ENCODE measurements at regions not wholly inside any gene's neighbourhood (a gene's known extent, or its start where the extent isn't known, plus 50 kb on each side); places are given as distances from the start of the nearest gene placed in this dataset.

DNA sequence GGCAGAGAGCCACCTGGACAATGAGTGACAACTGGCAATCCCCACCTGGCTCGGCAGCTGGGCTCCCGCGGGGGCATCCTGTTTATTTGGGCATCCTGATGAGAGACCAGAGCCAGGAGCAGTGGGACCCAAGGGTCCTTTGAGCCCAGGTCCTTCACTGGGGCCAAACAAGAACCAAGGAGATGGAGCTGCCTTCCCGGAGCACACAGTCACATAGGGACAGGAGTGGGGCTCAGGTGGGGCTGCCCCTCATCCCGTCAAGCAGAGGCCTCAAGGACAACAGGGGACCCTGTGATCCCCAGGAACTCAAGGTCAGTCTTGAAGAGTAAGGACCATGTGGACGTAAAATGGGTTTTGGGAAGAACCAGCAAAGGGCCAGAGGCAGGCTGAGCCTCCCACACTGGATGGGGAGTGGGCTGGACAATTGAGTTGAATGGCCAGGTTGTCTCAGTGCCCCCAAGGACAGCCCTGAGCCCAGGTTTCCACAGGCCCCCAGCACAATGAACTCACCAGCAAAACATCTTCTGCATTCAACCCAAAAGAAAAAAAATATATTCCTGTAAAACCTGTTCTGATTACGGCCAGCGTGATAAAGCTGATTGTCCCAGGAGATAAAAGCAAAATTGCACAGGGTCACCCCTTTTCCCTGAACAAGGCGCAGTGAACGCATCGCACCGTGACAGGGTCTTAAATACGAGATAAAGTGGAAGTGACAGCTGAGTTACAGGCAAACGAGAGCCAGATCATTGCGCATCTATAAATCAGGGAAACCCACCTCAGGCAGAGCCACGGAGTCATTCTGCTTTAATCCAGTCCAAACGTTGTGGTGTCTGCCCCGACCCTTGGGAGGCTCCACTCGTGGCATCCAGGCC lies 86.2 kb downstream of the ANKRD60 start:
- Histone ChIP-seq H2AFZ (no peak overlapping the region), H3K27ac (ENCODE audit: low read depth) (no peak overlapping the region), H3K4me2 (no peak overlapping the region), H4K20me1 (replicated peaks; ENCODE audit: insufficient read depth) (no peaks in the 10 kb centered on the region), H3K4me1 (ENCODE audit: insufficient read depth) (no peaks in the 10 kb centered on the region), H3K36me3 (ENCODE audit: insufficient read depth) (no peaks in the 10 kb centered on the region), H3K9me2 (ENCODE audit: insufficient read depth) (no peaks in the 10 kb centered on the region), H3K79me2 (replicated peaks; ENCODE audit: insufficient read depth) (no peaks in the 10 kb centered on the region), H3K27me3 (ENCODE audit: insufficient read depth) (no peaks in the 10 kb centered on the region), H3K4me3 (no peak overlapping the region), H3F3A (replicated peaks; ENCODE audit: low read depth) (no peaks in the 10 kb centered on the region)
- H3K27ac Mint-ChIP-seq, result no peak overlapping the region
- no peaks in the 10 kb centered on the region for H3K4me1 Mint-ChIP-seq
- H3K4me3 Mint-ChIP-seq, result no peak overlapping the region
- ATAC-seq (no peak), DNase-seq (ENCODE audit: low spot score) (no peak)
- TF ChIP-seq EZH2phosphoT487 (IDR thresholded peaks at IDR 0.05; ENCODE audit: unreplicated experiment) (no peak), ETS1 (IDR thresholded peaks at IDR 0.05) (no peak), NANOG (IDR thresholded peaks at IDR 0.05; ENCODE audit: borderline replicate concordance) (no peak), EZH2 (IDR thresholded peaks at IDR 0.05; ENCODE audit: low read depth, unreplicated experiment) (no peak)
- no peaks in the 10 kb centered on the region for H3K9me3 Mint-ChIP-seq
- H3K36me3 Mint-ChIP-seq (ENCODE audit: low read depth), result no peaks in the 10 kb centered on the region
- H3K27me3 Mint-ChIP-seq (ENCODE audit: insufficient read depth, low read depth, poor library complexity), result peaks cover 6% of the 10 kb centered on the region

DNA sequence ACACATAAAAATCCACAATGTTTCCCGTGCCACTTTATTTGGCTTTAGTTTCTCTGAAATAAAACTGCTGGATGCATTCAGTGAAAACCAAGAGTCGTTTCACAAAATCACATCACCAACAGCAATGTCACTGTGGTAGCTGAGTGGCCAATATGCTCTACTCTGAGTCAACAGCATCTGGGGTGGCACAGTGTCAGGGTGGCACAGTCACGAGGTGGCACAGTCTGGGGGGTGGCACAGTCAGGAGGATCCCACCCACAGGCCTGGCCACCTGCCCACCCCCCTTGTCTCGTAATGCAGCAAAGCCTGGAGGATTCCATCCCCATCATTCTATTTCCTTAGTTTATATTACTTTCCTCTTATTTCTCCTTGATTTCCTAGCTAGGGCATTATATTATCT lies 87.0 kb downstream of the ANKRD60 start:
- no peak overlapping the region for H3K4me2 ChIP-seq
- TF ChIP-seq EZH2phosphoT487 (IDR thresholded peaks at IDR 0.05; ENCODE audit: unreplicated experiment) (no peak), NANOG (IDR thresholded peaks at IDR 0.05; ENCODE audit: borderline replicate concordance) (no peak), POLR2AphosphoS5 (IDR thresholded peaks at IDR 0.05; ENCODE audit: low read depth) (no peak)
- TF ChIP-seq, protein P1, sequence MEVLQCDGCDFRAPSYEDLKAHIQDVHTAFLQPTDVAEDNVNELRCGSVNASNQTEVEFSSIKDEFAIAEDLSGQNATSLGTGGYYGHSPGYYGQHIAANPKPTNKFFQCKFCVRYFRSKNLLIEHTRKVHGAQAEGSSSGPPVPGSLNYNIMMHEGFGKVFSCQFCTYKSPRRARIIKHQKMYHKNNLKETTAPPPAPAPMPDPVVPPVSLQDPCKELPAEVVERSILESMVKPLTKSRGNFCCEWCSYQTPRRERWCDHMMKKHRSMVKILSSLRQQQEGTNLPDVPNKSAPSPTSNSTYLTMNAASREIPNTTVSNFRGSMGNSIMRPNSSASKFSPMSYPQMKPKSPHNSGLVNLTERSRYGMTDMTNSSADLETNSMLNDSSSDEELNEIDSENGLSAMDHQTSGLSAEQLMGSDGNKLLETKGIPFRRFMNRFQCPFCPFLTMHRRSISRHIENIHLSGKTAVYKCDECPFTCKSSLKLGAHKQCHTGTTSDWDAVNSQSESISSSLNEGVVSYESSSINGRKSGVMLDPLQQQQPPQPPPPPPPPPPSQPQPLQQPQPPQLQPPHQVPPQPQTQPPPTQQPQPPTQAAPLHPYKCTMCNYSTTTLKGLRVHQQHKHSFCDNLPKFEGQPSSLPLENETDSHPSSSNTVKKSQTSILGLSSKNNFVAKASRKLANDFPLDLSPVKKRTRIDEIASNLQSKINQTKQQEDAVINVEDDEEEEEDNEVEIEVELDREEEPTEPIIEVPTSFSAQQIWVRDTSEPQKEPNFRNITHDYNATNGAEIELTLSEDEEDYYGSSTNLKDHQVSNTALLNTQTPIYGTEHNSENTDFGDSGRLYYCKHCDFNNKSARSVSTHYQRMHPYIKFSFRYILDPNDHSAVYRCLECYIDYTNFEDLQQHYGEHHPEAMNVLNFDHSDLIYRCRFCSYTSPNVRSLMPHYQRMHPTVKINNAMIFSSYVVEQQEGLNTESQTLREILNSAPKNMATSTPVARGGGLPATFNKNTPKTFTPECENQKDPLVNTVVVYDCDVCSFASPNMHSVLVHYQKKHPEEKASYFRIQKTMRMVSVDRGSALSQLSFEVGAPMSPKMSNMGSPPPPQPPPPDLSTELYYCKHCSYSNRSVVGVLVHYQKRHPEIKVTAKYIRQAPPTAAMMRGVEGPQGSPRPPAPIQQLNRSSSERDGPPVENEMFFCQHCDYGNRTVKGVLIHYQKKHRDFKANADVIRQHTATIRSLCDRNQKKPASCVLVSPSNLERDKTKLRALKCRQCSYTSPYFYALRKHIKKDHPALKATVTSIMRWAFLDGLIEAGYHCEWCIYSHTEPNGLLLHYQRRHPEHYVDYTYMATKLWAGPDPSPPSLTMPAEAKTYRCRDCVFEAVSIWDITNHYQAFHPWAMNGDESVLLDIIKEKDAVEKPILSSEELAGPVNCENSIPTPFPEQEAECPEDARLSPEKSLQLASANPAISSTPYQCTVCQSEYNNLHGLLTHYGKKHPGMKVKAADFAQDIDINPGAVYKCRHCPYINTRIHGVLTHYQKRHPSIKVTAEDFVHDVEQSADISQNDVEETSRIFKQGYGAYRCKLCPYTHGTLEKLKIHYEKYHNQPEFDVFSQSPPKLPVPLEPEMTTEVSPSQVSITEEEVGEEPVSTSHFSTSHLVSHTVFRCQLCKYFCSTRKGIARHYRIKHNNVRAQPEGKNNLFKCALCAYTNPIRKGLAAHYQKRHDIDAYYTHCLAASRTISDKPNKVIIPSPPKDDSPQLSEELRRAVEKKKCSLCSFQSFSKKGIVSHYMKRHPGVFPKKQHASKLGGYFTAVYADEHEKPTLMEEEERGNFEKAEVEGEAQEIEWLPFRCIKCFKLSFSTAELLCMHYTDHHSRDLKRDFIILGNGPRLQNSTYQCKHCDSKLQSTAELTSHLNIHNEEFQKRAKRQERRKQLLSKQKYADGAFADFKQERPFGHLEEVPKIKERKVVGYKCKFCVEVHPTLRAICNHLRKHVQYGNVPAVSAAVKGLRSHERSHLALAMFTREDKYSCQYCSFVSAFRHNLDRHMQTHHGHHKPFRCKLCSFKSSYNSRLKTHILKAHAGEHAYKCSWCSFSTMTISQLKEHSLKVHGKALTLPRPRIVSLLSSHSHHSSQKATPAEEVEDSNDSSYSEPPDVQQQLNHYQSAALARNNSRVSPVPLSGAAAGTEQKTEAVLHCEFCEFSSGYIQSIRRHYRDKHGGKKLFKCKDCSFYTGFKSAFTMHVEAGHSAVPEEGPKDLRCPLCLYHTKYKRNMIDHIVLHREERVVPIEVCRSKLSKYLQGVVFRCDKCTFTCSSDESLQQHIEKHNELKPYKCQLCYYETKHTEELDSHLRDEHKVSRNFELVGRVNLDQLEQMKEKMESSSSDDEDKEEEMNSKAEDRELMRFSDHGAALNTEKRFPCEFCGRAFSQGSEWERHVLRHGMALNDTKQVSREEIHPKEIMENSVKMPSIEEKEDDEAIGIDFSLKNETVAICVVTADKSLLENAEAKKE (CRISPR knock-in tag; IDR thresholded peaks at IDR 0.05), result no peak
- TF ChIP-seq, protein P2, sequence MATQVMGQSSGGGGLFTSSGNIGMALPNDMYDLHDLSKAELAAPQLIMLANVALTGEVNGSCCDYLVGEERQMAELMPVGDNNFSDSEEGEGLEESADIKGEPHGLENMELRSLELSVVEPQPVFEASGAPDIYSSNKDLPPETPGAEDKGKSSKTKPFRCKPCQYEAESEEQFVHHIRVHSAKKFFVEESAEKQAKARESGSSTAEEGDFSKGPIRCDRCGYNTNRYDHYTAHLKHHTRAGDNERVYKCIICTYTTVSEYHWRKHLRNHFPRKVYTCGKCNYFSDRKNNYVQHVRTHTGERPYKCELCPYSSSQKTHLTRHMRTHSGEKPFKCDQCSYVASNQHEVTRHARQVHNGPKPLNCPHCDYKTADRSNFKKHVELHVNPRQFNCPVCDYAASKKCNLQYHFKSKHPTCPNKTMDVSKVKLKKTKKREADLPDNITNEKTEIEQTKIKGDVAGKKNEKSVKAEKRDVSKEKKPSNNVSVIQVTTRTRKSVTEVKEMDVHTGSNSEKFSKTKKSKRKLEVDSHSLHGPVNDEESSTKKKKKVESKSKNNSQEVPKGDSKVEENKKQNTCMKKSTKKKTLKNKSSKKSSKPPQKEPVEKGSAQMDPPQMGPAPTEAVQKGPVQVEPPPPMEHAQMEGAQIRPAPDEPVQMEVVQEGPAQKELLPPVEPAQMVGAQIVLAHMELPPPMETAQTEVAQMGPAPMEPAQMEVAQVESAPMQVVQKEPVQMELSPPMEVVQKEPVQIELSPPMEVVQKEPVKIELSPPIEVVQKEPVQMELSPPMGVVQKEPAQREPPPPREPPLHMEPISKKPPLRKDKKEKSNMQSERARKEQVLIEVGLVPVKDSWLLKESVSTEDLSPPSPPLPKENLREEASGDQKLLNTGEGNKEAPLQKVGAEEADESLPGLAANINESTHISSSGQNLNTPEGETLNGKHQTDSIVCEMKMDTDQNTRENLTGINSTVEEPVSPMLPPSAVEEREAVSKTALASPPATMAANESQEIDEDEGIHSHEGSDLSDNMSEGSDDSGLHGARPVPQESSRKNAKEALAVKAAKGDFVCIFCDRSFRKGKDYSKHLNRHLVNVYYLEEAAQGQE (IDR thresholded peaks at IDR 0.05; ENCODE audit: unreplicated experiment), result no peak
- H3K4me1 Mint-ChIP-seq, result no peaks in the 10 kb centered on the region
- H3K4me3 Mint-ChIP-seq, result no peak overlapping the region
- DNase-seq (ENCODE audit: low spot score) (no peak), ATAC-seq (no peak)
- H3K36me3 Mint-ChIP-seq (ENCODE audit: low read depth), result no peaks in the 10 kb centered on the region
- H3K27me3 ChIP-seq (ENCODE audit: insufficient read depth), result no peaks in the 10 kb centered on the region
- no peak overlapping the region for H3K27ac ChIP-seq (ENCODE audit: low read depth)
- no peaks in the 10 kb centered on the region for H3K9me3 Mint-ChIP-seq
- H3K9me2 ChIP-seq (ENCODE audit: insufficient read depth), result no peaks in the 10 kb centered on the region
- H3K4me1 ChIP-seq (ENCODE audit: insufficient read depth), result no peaks in the 10 kb centered on the region
- H3K27ac Mint-ChIP-seq, result no peak overlapping the region
- H3K27me3 Mint-ChIP-seq (ENCODE audit: insufficient read depth, low read depth, poor library complexity), result peaks cover 6% of the 10 kb centered on the region
- H3F3A ChIP-seq (replicated peaks; ENCODE audit: low read depth), result no peaks in the 10 kb centered on the region
- no peaks in the 10 kb centered on the region for H4K20me1 ChIP-seq (replicated peaks; ENCODE audit: insufficient read depth)
- H3K4me3 ChIP-seq, result no peak overlapping the region
- H3K36me3 ChIP-seq (ENCODE audit: insufficient read depth), result no peaks in the 10 kb centered on the region
- H2AFZ ChIP-seq, result no peak overlapping the region
- no peaks in the 10 kb centered on the region for H3K79me2 ChIP-seq (replicated peaks; ENCODE audit: insufficient read depth)
